Activated CD8-positive, alpha-beta memory T cell treated with anti-CD3 and anti-CD28 coated beads, Interleukin-2, amount 50 U/mL, for 24 hours (primary cell): ENCODE measurements at regions not wholly inside any gene's neighbourhood (a gene's known extent, or its start where the extent isn't known, plus 50 kb on each side); places are given as distances from the start of the nearest gene placed in this dataset.

ENCODE experiments used
- DNase-seq: peaks from one replicate; pipeline ENCODE4 v3.0.0-alpha.2; 2020; ENCODE audit errors: extremely low read depth

DNA sequence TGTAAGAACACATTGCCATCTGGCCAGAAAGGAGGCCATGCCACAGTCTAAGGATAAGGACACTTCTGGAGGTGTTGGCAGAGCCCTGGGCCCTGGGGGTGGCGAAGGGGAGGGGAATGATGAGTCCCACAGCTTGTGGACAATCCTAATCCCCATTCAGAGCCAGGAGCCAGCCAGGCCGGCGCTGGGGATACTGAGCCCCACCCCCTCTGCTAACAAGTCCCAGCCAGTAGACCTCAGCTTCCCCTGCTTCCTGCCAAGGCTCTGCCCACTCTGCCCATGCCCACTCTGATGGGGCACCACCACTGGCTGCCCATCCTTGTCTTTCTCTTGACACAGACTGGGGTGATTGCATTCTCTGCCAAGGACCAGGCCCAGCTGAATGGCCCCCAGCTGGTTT is 71.9 kb downstream of the NAV1 start:
- no peak for DNase-seq

- DNase-seq: no peak
These were observed 73.7 kb downstream of the NAV1 start for GRCh38 chr1:201612645-201613044.

- DNase-seq: no peak
These were observed 75.5 kb downstream of the NAV1 start for GRCh38 chr1:201614262-201615015.

DNA sequence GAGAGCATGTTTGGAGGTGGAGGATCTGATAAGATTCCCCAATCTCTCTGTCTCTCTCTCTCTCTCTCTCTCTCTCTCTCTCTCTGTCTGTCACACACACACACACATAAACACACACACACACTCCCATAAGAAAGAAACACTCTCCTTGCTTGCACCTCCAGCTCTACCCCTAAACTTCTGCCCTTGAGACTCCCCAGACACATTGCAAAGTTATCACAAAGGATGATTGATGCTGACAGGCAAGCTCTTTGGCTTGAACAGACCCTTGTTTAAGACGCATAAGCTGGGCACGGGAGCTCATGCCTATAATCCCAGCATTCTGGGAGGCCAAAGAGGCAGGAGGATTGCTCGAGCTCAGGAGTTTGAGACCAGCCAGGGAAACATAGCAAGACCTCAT is 78.2 kb downstream of the NAV1 start:
- no peak for DNase-seq

- no peak for DNase-seq
These were observed 79.5 kb downstream of the NAV1 start for GRCh38 chr1:201618389-201618788.

- no peak for DNase-seq
These were observed 80.0 kb downstream of the NAV1 start for GRCh38 chr1:201618905-201619304.

DNA sequence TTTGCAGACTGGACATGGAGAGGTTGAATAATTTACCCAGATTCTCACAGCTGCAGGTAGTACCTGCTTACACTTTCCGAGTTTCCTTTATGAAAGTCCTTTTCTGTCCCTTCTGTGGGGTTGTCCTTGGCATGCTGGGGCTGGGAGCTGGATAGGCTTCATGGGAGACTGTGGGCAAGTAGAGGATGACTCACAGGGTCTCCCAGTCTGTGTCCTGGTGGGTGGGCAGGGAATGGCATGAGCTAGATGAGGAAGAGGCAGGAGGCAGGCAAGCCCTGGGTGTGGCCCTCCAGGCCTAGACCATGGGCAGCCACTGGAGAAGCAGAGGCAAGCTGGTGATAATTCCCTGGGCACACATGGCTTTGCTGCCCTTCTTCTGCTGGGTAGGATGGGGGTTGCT is 80.6 kb downstream of the NAV1 start:
- no peak for DNase-seq

DNA sequence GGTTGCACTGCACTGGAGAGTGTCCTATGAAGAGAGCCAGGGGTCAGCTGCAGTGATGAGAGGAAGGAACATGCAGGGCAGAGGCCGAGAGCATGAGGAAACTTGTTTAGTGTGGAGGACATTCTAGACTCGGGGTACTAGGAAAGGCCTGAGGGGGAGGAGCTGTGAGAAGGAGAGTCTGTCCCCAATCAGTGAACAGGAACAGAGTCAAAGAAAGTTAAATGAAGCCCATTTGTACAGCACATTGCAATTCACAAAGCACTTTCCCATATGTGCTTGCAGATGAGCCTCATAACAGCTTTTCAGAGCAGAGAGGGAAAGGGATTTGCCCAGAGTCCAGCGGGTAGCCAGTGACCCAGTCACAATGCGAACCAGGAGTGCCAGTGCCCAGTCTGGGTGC is 83.4 kb downstream of the NAV1 start:
- DNase-seq: no peak

DNA sequence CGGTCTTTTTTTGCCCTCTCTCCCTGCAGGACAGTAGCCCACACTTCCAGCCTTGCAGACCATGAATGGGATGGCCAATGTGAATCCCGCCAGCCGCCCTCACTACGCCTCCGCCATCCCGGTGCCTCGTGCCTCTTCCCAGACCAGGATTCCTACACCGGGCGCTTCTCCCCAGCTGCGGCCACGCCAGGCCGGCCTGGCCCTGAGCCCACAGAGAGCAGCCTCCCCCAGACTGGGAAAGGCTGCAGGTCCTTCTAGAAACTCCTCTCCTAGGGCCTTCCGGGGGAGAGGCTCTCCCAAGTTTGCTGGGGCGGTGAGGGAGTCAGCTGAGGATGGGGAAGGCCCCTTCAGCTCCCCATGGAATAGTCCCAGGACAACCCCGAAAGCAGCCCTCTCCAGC is 83.9 kb downstream of the NAV1 start:
- no peak for DNase-seq

DNA sequence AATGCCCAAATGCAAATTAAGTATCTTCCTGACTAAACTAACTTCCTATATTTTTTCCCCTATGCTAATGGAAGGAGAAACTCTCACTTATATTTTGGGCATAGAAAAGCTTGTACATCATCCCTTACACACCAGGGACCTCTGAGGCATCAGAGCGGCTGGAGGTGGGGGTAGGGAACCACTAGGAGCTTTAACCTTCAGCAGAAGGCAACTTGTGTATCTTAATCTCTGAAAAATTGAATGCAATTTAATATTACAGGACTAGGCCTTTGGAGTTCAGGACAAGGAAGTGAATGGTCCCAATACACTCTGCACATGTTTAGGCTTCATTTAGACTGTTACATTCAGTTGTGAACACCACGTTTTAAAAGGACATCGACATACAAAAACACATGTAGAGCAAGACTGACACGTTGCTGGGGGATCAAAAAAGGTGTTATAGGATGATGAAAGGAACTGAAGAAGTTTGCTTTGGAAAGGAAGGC is 85.9 kb downstream of the NAV1 start:
- DNase-seq: no peak

DNA sequence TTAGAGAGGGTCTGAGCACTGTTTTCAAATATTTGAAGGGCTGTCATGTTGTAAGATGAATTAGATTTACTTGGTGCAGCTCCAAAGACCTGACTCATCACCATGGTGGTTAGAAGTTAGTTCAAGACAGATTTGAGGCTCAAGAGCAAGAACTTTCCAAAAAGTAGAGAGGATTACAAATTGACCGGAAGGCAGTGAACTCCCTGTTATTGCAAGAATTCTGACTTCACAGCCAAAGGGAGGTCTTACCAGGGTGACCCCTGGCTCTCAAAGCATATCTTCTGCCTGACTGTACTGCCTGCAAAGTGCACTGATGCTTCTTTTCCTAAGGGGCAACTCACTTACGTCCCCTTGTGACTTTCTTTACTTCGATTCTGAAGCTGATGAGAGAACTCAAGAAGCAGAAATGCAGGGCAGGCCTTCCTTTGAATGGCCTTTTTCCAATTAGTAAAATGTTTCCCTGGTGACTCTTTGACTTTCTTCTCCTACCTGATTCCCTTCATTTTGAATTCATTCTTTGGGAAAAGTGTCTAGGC is 86.4 kb downstream of the NAV1 start:
- DNase-seq: no peak

GRCh38 chr1:201625851-201626251 is 86.9 kb downstream of the NAV1 start:
- DNase-seq: no peak

- DNase-seq: no peak
These were observed 87.8 kb downstream of the NAV1 start for GRCh38 chr1:201626629-201627275.

DNA sequence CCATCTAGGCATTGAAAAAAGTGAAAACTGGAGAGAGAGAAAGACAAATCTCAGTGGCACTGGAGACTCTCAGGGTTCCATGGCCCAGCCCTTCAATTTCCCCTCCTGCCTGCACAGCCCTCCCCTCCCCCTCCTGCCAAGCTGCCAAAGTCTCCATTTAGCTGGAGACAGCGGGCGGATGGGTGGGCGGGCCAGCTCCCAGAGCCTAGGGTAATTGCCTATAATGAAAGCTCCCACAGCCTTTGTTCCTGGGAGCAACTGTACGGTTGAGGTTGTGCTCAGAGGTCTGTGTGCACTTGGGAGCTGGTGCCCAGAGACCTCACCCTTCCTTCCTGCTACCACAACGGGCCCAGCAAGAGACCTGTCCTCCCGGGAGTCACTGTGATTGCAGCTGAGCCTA is 89.6 kb downstream of the NAV1 start:
- no peak for DNase-seq

DNA sequence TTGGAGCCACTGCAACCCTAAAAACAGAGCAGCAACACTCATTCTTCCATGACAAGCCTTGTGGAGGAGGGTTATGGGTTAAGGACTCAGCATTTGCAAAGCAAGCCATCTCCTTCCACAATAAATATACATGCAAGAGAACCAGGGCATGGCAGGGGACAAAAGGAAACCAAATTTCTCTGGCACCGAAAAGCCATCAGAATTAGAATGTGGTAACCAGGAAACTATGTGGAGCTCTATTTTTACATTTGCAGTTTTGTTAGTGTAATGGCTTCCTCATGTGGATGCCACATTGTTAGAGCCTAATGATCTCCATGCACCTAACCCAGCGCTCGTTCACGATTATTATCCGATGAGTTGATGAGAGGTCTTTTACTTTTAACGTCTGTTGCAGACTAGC is 91.7 kb downstream of the NAV1 start:
- no peak for DNase-seq

GRCh38 chr1:201631037-201631436 is 92.1 kb downstream of the NAV1 start:
- DNase-seq: no peak

DNA sequence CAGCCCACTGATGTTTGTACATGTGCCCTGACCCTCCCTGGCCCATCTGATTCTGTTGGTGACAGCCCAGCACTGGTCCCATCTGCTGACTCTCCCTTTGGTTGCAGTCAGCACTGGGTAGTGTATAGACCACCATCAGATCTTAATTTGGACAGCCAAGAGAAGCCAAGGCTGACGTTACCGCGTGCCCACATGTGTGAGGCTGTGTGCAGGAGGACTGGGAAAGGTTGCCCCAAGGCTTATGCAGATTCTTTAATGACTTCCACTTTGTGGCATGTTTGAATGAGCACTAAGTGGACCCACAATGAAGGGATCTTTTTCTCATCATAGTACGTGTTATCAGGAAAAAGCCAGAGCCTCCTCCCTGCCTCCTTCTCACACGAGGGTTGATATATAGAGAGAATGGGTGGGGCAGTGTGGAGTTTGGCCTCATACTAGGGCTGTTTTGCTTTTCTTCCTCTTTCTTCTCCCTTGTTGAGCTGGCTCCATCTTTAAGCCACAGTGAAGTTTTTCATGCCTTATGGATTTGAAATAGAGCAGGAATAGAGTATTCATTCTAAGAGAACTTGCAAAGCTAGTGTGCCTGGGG is 93.5 kb downstream of the NAV1 start:
- no peak for DNase-seq

- DNase-seq: no peak
These were observed 94.4 kb downstream of the NAV1 start for GRCh38 chr1:201633297-201633696.

DNA sequence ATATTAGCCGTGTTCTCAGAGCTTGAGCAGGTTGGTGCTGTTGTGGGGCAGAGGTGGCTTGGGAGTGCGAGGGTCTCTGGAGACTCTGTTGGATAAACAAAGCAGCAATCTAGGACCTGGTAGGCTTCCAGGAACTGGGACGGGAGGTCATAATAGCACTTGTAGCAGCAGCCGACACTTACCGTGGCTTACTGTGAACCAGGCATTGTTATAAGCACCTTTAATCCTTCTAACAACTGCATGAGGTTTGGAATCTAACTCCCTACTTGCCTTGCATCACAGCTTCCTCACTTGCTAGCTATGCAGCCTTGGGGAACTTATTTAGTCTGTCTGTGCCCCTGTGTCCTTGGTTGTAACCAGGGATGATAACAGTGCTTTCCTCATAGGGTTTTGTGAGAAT is 94.9 kb downstream of the NAV1 start:
- DNase-seq: no peak

GRCh38 chr1:201634261-201634660 is 95.3 kb downstream of the NAV1 start:
- no peak for DNase-seq

DNA sequence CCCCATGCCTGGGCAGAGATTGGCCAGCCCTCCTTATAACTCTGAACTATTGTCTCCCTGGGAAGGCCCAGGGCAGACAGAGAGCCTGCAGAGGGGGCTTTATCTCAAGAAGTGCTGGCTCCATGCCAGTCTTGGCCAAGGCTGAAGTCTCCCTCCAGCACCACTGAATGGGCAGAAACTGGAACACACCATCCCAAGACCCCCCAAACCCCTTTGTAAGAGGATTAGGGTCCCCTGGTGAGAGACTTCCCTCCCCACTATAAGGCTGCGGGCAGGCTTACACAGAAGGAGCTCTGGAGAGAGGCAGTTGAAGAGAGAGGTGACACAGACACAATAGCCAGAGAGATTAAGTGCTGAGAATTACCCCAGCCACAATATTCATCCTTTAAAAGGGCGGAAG is 97.2 kb downstream of the NAV1 start:
- no peak for DNase-seq

DNA sequence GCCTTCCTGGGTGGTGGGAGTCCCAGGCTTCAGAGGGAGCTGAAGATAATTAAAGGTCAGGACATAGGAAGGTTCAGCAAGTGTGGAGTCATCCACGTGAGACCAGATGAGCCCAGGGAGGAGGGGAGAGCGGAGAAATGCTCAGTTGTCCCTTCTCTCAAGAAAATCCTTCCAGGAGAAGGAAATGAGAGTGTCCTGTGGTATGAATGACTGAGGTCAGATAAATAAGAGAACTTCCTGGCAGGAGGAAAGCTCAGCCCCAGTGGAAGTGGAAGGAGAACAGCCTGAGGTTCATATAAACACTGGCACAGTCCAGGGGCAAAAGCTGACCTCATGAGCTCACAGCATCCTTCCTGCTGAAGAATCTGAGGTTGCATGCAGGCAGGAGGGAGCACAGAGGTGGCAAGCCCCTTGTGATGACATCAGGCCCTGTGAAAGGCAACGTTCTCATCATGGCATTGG is 97.6 kb downstream of the NAV1 start:
- DNase-seq: no peak
